SK-N-SH treated with all-trans-retinoic acid at 6 μM for 48 hours (cell line): ENCODE measurements at regions not wholly inside any gene's neighbourhood (a gene's known extent, or its start where the extent isn't known, plus 50 kb on each side); places are given as distances from the start of the nearest gene placed in this dataset.

ENCODE experiments used
- ATAC-seq: fragments of 200-7000 bp; cut with Tn5 transposase; 3 replicates; pipeline ENCODE4 v1.9.1; 2020; ENCODE audit warnings: mild to moderate bottlenecking, moderate library complexity
- ARNTL ChIP-seq: fragments of 450-650 bp; formaldehyde crosslinking; IDR thresholded peaks from 2 replicates; pipeline ENCODE4 v1.5.0; 2020; ENCODE audit warnings: low read depth, mild to moderate bottlenecking, moderate library complexity, borderline replicate concordance
- BACH2 ChIP-seq: fragments of 250-450 bp; sonication (Bioruptor Pico); IDR thresholded peaks from 2 replicates; pipeline ENCODE4 v1.9.0; 2021; ENCODE audit warnings: mild to moderate bottlenecking, borderline replicate concordance
- CREB5 ChIP-seq: fragments of 250-450 bp; sonication (Bioruptor Pico); IDR thresholded peaks from 2 replicates; pipeline ENCODE4 v1.5.1; 2020; ENCODE audit warnings: low read depth, mild to moderate bottlenecking, moderate library complexity
- CSDC2 ChIP-seq: fragments of 250-450 bp; sonication (Bioruptor Pico); IDR thresholded peaks from 2 replicates; pipeline ENCODE4 v1.5.0; 2020; ENCODE audit warnings: mild to moderate bottlenecking, moderate library complexity
- CSRNP3 ChIP-seq: fragments of 250-450 bp; sonication (Bioruptor Pico); IDR thresholded peaks from 2 replicates; pipeline ENCODE4 v1.5.1; 2021; ENCODE audit warnings: mild to moderate bottlenecking, moderate library complexity
- ESRRG ChIP-seq: fragments of 250-450 bp; sonication (Bioruptor Pico); IDR thresholded peaks from 2 replicates; pipeline ENCODE4 v1.6.1; 2021; ENCODE audit warnings: mild to moderate bottlenecking
- ISL1 ChIP-seq: fragments of 250-450 bp; sonication (Bioruptor Pico); IDR thresholded peaks from 2 replicates; pipeline ENCODE4 v2.1.2; 2022; ENCODE audit warnings: mild to moderate bottlenecking, moderate library complexity
- OSR1 ChIP-seq: fragments of 250-450 bp; sonication (Bioruptor Pico); IDR thresholded peaks from 2 replicates; pipeline ENCODE4 v1.8.0; 2022; ENCODE audit warnings: moderate library complexity, mild to moderate bottlenecking, inconsistent platforms
- PPARA ChIP-seq: fragments of 250-450 bp; sonication (Bioruptor Pico); IDR thresholded peaks from 2 replicates; pipeline ENCODE4 v1.5.0; 2020; ENCODE audit warnings: mild to moderate bottlenecking, borderline replicate concordance
- RARB ChIP-seq: fragments of 250-450 bp; sonication (Bioruptor Pico); IDR thresholded peaks from 2 replicates; pipeline ENCODE4 v1.8.0; 2021; ENCODE audit warnings: mild to moderate bottlenecking, moderate library complexity
- SNAI2 ChIP-seq: fragments of 250-450 bp; sonication (Bioruptor Pico); IDR thresholded peaks from 2 replicates; pipeline ENCODE4 v1.5.0; 2020; ENCODE audit warnings: mild to moderate bottlenecking, moderate library complexity
- TCF4 ChIP-seq: fragments of 250-450 bp; sonication (Bioruptor Pico); IDR thresholded peaks from 2 replicates; pipeline ENCODE4 v1.8.0; 2021; ENCODE audit warnings: mild to moderate bottlenecking, moderate library complexity, borderline replicate concordance
- TOX ChIP-seq: fragments of 250-450 bp; sonication (Bioruptor Pico); IDR thresholded peaks from 2 replicates; pipeline ENCODE4 v1.8.0; 2021; ENCODE audit warnings: mild to moderate bottlenecking, moderate library complexity, borderline replicate concordance
- TSHZ2 ChIP-seq: fragments of 250-450 bp; sonication (Bioruptor Pico); IDR thresholded peaks from 2 replicates; pipeline ENCODE4 v1.5.0; 2020; ENCODE audit warnings: mild to moderate bottlenecking, moderate library complexity
- ZFP30 ChIP-seq: fragments of 450-650 bp; formaldehyde crosslinking; IDR thresholded peaks from 2 replicates; pipeline ENCODE4 v1.5.0; 2022; ENCODE audit warnings: mild to moderate bottlenecking, moderate library complexity
- ZNF565 ChIP-seq: fragments of 450-650 bp; formaldehyde crosslinking; conservative IDR thresholded peaks from 2 replicates; pipeline ENCODE4 v1.5.0; 2020; ENCODE audit warnings: low read depth, mild to moderate bottlenecking, moderate library complexity
- ZNF8 ChIP-seq: fragments of 450-650 bp; formaldehyde crosslinking; IDR thresholded peaks from 2 replicates; pipeline ENCODE4 v1.5.0; 2020; ENCODE audit warnings: mild to moderate bottlenecking, moderate library complexity
- TF ChIP-seq, protein P1 (sequence below): fragments of 250-450 bp; sonication (Bioruptor Pico); IDR thresholded peaks from 2 replicates; pipeline ENCODE4 v1.8.0; 2020; ENCODE audit warnings: mild to moderate bottlenecking, moderate library complexity, borderline replicate concordance

- TF ChIP-seq TCF4 (CRISPR knock-in tag) (no peak), SNAI2 (CRISPR knock-in tag) (no peak), ESRRG (CRISPR knock-in tag) (no peak), ARNTL (CRISPR knock-in tag) (no peak), ZNF565 (CRISPR knock-in tag) (no peak), ISL1 (CRISPR knock-in tag) (no peak), OSR1 (CRISPR knock-in tag) (no peak), ZFP30 (CRISPR knock-in tag) (no peak), CSRNP3 (no peak), RARB (CRISPR knock-in tag) (no peak), BACH2 (CRISPR knock-in tag) (no peak), TOX (CRISPR knock-in tag) (no peak)
These were observed 359.4 kb downstream of the MZT1 start for GRCh38 chr13:72368031-72368430.

GRCh38 chr13:72346716-72347115 lies 380.7 kb downstream of the MZT1 start:
- TF ChIP-seq OSR1 (CRISPR knock-in tag) (no peak), ZNF565 (CRISPR knock-in tag) (no peak), TSHZ2 (CRISPR knock-in tag) (no peak), CSDC2 (no peak), RARB (CRISPR knock-in tag) (no peak), ISL1 (CRISPR knock-in tag) (no peak), SNAI2 (CRISPR knock-in tag) (no peak), ARNTL (CRISPR knock-in tag) (no peak)
- TF ChIP-seq, protein P1, sequence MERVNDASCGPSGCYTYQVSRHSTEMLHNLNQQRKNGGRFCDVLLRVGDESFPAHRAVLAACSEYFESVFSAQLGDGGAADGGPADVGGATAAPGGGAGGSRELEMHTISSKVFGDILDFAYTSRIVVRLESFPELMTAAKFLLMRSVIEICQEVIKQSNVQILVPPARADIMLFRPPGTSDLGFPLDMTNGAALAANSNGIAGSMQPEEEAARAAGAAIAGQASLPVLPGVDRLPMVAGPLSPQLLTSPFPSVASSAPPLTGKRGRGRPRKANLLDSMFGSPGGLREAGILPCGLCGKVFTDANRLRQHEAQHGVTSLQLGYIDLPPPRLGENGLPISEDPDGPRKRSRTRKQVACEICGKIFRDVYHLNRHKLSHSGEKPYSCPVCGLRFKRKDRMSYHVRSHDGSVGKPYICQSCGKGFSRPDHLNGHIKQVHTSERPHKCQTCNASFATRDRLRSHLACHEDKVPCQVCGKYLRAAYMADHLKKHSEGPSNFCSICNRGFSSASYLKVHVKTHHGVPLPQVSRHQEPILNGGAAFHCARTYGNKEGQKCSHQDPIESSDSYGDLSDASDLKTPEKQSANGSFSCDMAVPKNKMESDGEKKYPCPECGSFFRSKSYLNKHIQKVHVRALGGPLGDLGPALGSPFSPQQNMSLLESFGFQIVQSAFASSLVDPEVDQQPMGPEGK (CRISPR knock-in tag), result no peak
- no peak for ATAC-seq

More at GRCh38 chr13:72368031-72368430, 359.4 kb downstream of the MZT1 start:
- ATAC-seq, result no peak

DNA sequence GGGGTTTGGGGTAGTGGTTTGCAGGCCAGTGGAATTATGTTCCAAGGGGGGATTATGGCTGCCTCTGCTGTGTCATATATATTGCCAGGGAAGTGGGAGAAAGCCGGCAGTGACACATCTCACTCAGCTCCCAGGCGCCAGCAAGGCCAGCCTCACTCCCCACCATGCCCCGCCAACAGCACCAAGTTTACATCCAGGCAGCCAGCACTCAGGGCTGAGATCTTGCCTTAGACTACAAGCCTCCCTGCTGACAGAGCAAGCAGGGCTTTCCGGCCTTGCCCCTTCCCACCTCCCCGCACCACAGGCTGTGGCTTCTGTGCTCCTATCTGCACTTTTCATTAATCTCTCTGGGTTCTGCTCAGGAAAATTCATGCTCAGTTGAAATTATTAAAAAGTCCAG lies 385.1 kb downstream of the MZT1 start:
- TF ChIP-seq CREB5, result no peak
- no peak for TF ChIP-seq RARB (CRISPR knock-in tag)
- TF ChIP-seq BACH2 (CRISPR knock-in tag), result no peak
- TF ChIP-seq TCF4 (CRISPR knock-in tag), result no peak
- no peak for TF ChIP-seq TOX (CRISPR knock-in tag)
- TF ChIP-seq CSRNP3, result no peak
- no peak for ATAC-seq

DNA sequence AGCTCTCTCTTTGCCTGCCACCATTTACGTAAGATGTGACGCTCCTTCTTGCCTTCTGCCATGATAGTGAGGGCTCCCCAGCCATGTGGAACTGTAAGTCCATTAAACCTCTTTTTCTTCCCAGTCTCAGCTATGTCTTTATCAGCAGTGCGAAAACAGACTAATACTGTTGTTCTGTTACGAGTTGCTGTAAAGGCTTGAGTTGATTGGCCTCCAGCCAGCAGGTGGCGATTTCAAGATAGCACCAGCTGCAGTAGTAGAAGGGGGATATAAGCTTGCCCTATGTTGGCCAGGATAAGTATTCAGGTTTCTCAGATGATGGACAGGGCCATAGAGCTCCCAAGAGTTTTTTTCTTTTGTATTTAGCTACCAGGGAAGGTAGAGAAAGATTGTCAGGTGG lies 385.5 kb downstream of the MZT1 start:
- no peak for ATAC-seq
- TF ChIP-seq ISL1 (CRISPR knock-in tag), result no peak
- no peak for TF ChIP-seq ZNF565 (CRISPR knock-in tag)
- TF ChIP-seq OSR1 (CRISPR knock-in tag), result no peak
- TF ChIP-seq, protein P1 (CRISPR knock-in tag), result no peak
- TF ChIP-seq PPARA (CRISPR knock-in tag), result no peak
- TF ChIP-seq BACH2 (CRISPR knock-in tag), result no peak
- no peak for TF ChIP-seq ZFP30 (CRISPR knock-in tag)
- TF ChIP-seq CREB5, result no peak
- TF ChIP-seq ARNTL (CRISPR knock-in tag), result no peak
- no peak for TF ChIP-seq ZNF8 (CRISPR knock-in tag)
- no peak for TF ChIP-seq SNAI2 (CRISPR knock-in tag)
